HepG2 (cell line): ENCODE measurements at regions not wholly inside any gene's neighbourhood (a gene's known extent, or its start where the extent isn't known, plus 50 kb on each side); places are given as distances from the start of the nearest gene placed in this dataset.

Experiments used
- ATAC-seq: fragments of 200-7000 bp; cut with Tn5 transposase; 3 replicates; pipeline ENCODE4 v1.9.1; 2020; ENCODE audit warnings: mild to moderate bottlenecking, moderate library complexity
- BruUV-seq: library from RNA; stranded (reverse); fragments of 400-500 nt; replicated peaks from 2 replicates; lab custom pipeline; 2021; lab: Mats Ljungman, UMichigan
- CTCF ChIA-PET: fragments of 300-600 bp; formaldehyde crosslinking; extraction: SDS; loops from one replicate; lab custom pipeline; 2021; ENCODE audit warnings: low total read pairs, inconsistent platforms, low intra/inter-chr PET ratio; lab: Yijun Ruan, JAX
- POLR2A ChIA-PET: fragments of 350-600 bp; sonication (Branson Sonifier 250); formaldehyde crosslinking; loops from one replicate; lab custom pipeline; 2020; ENCODE audit warnings: antibody characterized with exemption, inconsistent platforms; lab: Yijun Ruan, JAX
- DNase-seq: peaks from one replicate; pipeline ENCODE4 v3.0.0-alpha.2; 2015; ENCODE audit warnings: low spot score
- FAIRE-seq: peaks from 3 replicates; lab custom pipeline; 2011; peaks lifted over from hg19 to GRCh38; lab: Jason Lieb, UNC
- H2AFZ ChIP-seq: one replicate; pipeline ENCODE4 v1.6.1; 2011; ENCODE audit warnings: low read length, inconsistent platforms
- H3K27ac ChIP-seq: fragments of 300-600 bp; 3 replicates; pipeline ENCODE4 v1.8.0; 2011; ENCODE audit warnings: mixed run types, mild to moderate bottlenecking, mixed read lengths, low read length, inconsistent platforms; ENCODE audit not compliant: insufficient read depth; ENCODE audit errors: extremely low read length
- H3K27me3 ChIP-seq, 2 experiments: fragments of 200-600 bp in 1 of 2; 2 replicates in 1 of 2; 3 replicates in 1 of 2; pipeline versions ENCODE4 v1.6.0 to v1.8.0; 2011; ENCODE audit warnings: low read length in 2 of 2, mild to moderate bottlenecking in 2 of 2, moderate library complexity in 2 of 2, inconsistent platforms in 1 of 2; ENCODE audit not compliant: insufficient read depth in 2 of 2, control insufficient read depth in 1 of 2
- H3K36me3 ChIP-seq, 2 experiments: fragments of 200-600 bp in 1 of 2; replicated peaks in 1 of 2; 2 replicates in 1 of 2; 3 replicates in 1 of 2; pipeline versions ENCODE4 v1.5.1 to v1.8.0; 2011; ENCODE audit warnings: low read length in 2 of 2, inconsistent platforms in 1 of 2; ENCODE audit not compliant: insufficient read depth in 2 of 2, control insufficient read depth in 1 of 2
- H3K4me1 ChIP-seq: 2 replicates; pipeline ENCODE4 v1.5.1; 2012; ENCODE audit warnings: low read length, inconsistent platforms; ENCODE audit not compliant: insufficient read depth
- H3K4me2 ChIP-seq: 2 replicates; pipeline ENCODE4 v1.6.0; 2011; ENCODE audit warnings: low read depth, low read length, inconsistent platforms
- H3K4me3 ChIP-seq, 3 experiments: fragments of 200-600 bp in 1 of 3; sonication (generic), shearing (Covaris generic) in 1 of 3; replicated peaks in 1 of 3; 2 replicates each; pipeline ENCODE4 v1.5.1; 2011 to 2016; ENCODE audit warnings: low read length in 3 of 3, inconsistent platforms in 2 of 3, low read depth in 2 of 3, mild to moderate bottlenecking in 2 of 3, control low read depth in 1 of 3, mixed read lengths in 1 of 3; ENCODE audit not compliant: insufficient read depth in 1 of 3
- H3K79me2 ChIP-seq: one replicate; pipeline ENCODE4 v1.6.1; 2011; ENCODE audit warnings: low read length, inconsistent platforms; ENCODE audit not compliant: insufficient read depth
- H3K9ac ChIP-seq: 2 replicates; pipeline ENCODE4 v1.6.0; 2011; ENCODE audit warnings: mild to moderate bottlenecking, low read depth, low read length, inconsistent platforms; ENCODE audit not compliant: insufficient read depth
- H3K9me3 ChIP-seq: 2 replicates; pipeline ENCODE4 v1.5.1; 2012; ENCODE audit warnings: mild to moderate bottlenecking, low read length
- H4K20me1 ChIP-seq: 2 replicates; pipeline ENCODE4 v1.6.0; 2011; ENCODE audit warnings: inconsistent platforms, mild to moderate bottlenecking, low read length, moderate library complexity; ENCODE audit not compliant: insufficient read depth
- GZF1 ChIP-seq: sonication (generic); formaldehyde crosslinking; IDR thresholded peaks from 2 replicates; pipeline ENCODE4 v1.5.1; 2020; ENCODE audit warnings: mild to moderate bottlenecking, missing genetic modification reagents
- MYNN ChIP-seq: sonication (generic); formaldehyde crosslinking; IDR thresholded peaks from 2 replicates; pipeline ENCODE4 v1.4.0; 2020; ENCODE audit warnings: mild to moderate bottlenecking, low read depth, missing genetic modification reagents
- PLSCR1 ChIP-seq: sonication (generic); formaldehyde crosslinking; IDR thresholded peaks from 2 replicates; pipeline ENCODE4 v1.5.0; 2020; ENCODE audit warnings: missing genetic modification reagents, mild to moderate bottlenecking, borderline replicate concordance
- ZNF441 ChIP-seq: sonication (generic); formaldehyde crosslinking; IDR thresholded peaks from 2 replicates; pipeline ENCODE4 v1.7.0; 2021; ENCODE audit warnings: missing genetic modification reagents, borderline replicate concordance
- ZNF775 ChIP-seq: sonication (generic); formaldehyde crosslinking; IDR thresholded peaks from 2 replicates; pipeline ENCODE4 v1.4.0; 2020; ENCODE audit warnings: missing genetic modification reagents, mild to moderate bottlenecking, moderate library complexity, borderline replicate concordance
- WGBS: methylation state at CpG from one replicate; pipeline ENCODE4 v1.1.6; 2017; ENCODE audit warnings: low lambda C conversion rate; 5-methylcytosine and 5-hydroxymethylcytosine counted together
- in situ Hi-C: cut with HindIII; loops from 2 replicates; pipeline ENCODE4 v1.10.0; 2017; ENCODE audit warnings: low pct_unique_long_range_greater_than_20kb; ENCODE audit not compliant: extremely low pct_ligation_motif_present
- intact Hi-C: fragments of 100-400 bp; cut with micrococcal nuclease; formaldehyde crosslinking; loops from one replicate; pipeline ENCODE4 v1.10.0; 2022; ENCODE audit not compliant: unreplicated experiment

- H3K4me3 ChIP-seq: no peak overlapping the region
- no peak overlapping the region for H2AFZ ChIP-seq
- H3K4me1 ChIP-seq: no peaks in the 10 kb centered on the region
- no peak overlapping the region for H3K27ac ChIP-seq
- ATAC-seq (no peak), FAIRE-seq (no peak), DNase-seq (no peak)
- no peak overlapping the region for H3K4me2 ChIP-seq
- POLR2A ChIA-PET: no interaction called here
- H4K20me1 ChIP-seq: no peaks in the 10 kb centered on the region
- no peaks in the 10 kb centered on the region for H3K79me2 ChIP-seq
- H3K9ac ChIP-seq: no peak overlapping the region
- intact Hi-C loops: no loop called here
- in situ Hi-C loops: no loop called here
- no peak for TF ChIP-seq GZF1 (CRISPR knock-in tag)
- no peak for TF ChIP-seq ZNF441
- no peaks in the 10 kb centered on the region for H3K9me3 ChIP-seq
- CTCF ChIA-PET: no interaction called here
- no peaks in the 10 kb centered on the region; a peak in 1 of 5 replicates for H3K27me3 ChIP-seq
- H3K36me3 ChIP-seq: no peaks in the 10 kb centered on the region
- BruUV-seq: no TSS peak
- 53% methylated on average over 3 of the region's 3 CpGs for WGBS
These were observed 68.8 kb upstream of the APC start for GRCh38 chr5:112668911-112669310.

- no peak overlapping the region for H3K9ac ChIP-seq
- 25% methylated on average over 5 of the region's 5 CpGs for WGBS
- H3K9me3 ChIP-seq: no peaks in the 10 kb centered on the region
- intact Hi-C loops (no loop called here), in situ Hi-C loops (no loop called here)
- FAIRE-seq: no peak
- no peaks in the 10 kb centered on the region for H3K79me2 ChIP-seq
- ChIA-PET POLR2A (no interaction called here), CTCF (no interaction called here)
- H3K27me3 ChIP-seq: no peaks in the 10 kb centered on the region; a peak in 1 of 5 replicates
- H3K4me2 ChIP-seq: no peak overlapping the region
- BruUV-seq: no TSS peak
- H3K27ac ChIP-seq: no peak overlapping the region
- TF ChIP-seq ZNF775 (CRISPR knock-in tag) (no peak), MYNN (no peak), PLSCR1 (CRISPR knock-in tag) (no peak)
- no peaks in the 10 kb centered on the region for H4K20me1 ChIP-seq
- no peak for DNase-seq
- no peaks in the 10 kb centered on the region for H3K36me3 ChIP-seq
- no peak overlapping the region for H2AFZ ChIP-seq
- H3K4me1 ChIP-seq: no peaks in the 10 kb centered on the region
- H3K4me3 ChIP-seq: no peak overlapping the region
- ATAC-seq: no peak
These were observed 68.2 kb upstream of the APC start for GRCh38 chr5:112669328-112669963.
